Kidney (tissue), 13 donors: ENCODE measurements at regions not wholly inside any gene's neighbourhood (a gene's known extent, or its start where the extent isn't known, plus 50 kb on each side); places are given as distances from the start of the nearest gene placed in this dataset.

Experiments
- DNase-seq, 5 donors: peaks; one replicate each; pipeline ENCODE4 v3.0.0-alpha.2; 2013 to 2020
- FAIRE-seq: peaks from 2 replicates; lab custom pipeline; 2012; peaks lifted over from hg19 to GRCh38; lab: Jason Lieb, UNC
- H3K27ac ChIP-seq, 2 donors: one replicate each; pipeline ENCODE4 v1.7.0; 2013; ENCODE audit warnings: low read depth in 2 of 2, low read length in 2 of 2, inconsistent platforms in 1 of 2
- H3K27me3 ChIP-seq: one replicate; pipeline ENCODE4 v1.7.1; 2013; ENCODE audit warnings: low read length, inconsistent platforms; ENCODE audit not compliant: control insufficient read depth, insufficient read depth
- H3K36me3 ChIP-seq, 3 donors: one replicate each; pipeline versions ENCODE4 v1.7.0 to v1.7.1; 2013; ENCODE audit warnings: low read length in 3 of 3, control low read depth in 1 of 3, inconsistent platforms in 1 of 3; ENCODE audit not compliant: insufficient read depth in 3 of 3, control insufficient read depth in 2 of 3
- H3K4me1 ChIP-seq, 3 donors: one replicate each; pipeline versions ENCODE4 v1.7.0 to v1.7.1; 2013; ENCODE audit warnings: low read length in 3 of 3, inconsistent platforms in 1 of 3, low read depth in 1 of 3; ENCODE audit not compliant: control insufficient read depth in 2 of 3, insufficient read depth in 2 of 3
- H3K4me3 ChIP-seq, 3 donors: one replicate each; pipeline versions ENCODE4 v1.7.0 to v1.8.1; 2013; ENCODE audit warnings: low read length in 3 of 3, control low read depth in 1 of 3, inconsistent platforms in 1 of 3
- H3K9ac ChIP-seq, 3 donors: one replicate each; pipeline versions ENCODE4 v1.7.0 to v1.7.1; 2013; ENCODE audit warnings: low read length in 3 of 3, control low read depth in 1 of 3, inconsistent platforms in 1 of 3
- H3K9me3 ChIP-seq, 3 donors: one replicate each; pipeline versions ENCODE4 v1.7.0 to v1.7.1; 2013; ENCODE audit warnings: low read length in 3 of 3, control low read depth in 1 of 3, inconsistent platforms in 1 of 3; ENCODE audit not compliant: control insufficient read depth in 2 of 3, insufficient read depth in 1 of 3
- intact Hi-C: fragments of 100-400 bp; cut with DNase I; formaldehyde crosslinking; loops from one replicate; pipeline ENCODE4 v1.11.1; 2022
- TF ChIP-seq, protein P1 (sequence below): IDR thresholded peaks from 3 replicates; pipeline ENCODE4 v1.5.1; 2012; ENCODE audit warnings: mild to moderate bottlenecking, moderate library complexity, borderline replicate concordance; ENCODE audit not compliant: insufficient read depth; ENCODE audit errors: extremely low read depth
- donor health status: control.
- donor health status: control.
- donor health status: control.
- donor health status: control.
- donor health status: control.
- donor health status: DM: yes; HTN: yes; CAD: no.
- donor health status: Normal renal cell carcinoma (clear cell type).

DNA sequence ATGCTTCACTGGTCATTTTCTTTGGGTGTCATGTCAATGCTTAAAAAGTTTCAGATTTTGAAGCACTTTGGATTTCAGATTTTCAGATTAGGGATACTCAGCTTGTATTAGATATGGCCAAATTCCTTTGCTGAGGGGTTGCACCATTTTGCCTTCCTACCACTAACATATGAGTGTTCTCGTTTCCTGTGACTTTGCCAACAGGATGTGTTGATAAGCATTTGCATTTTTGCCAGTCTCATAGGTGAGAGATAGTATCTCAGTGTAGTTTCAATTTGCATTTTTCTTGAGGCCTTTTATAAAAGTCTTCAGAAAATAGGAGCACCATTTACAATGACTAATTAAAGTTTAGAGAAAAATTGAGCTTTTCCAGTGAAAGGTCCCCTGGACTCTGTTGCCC lies 71.6 kb upstream of the CLCN4 start:
- H3K4me1 ChIP-seq: no peaks in the 10 kb centered on the region

DNA sequence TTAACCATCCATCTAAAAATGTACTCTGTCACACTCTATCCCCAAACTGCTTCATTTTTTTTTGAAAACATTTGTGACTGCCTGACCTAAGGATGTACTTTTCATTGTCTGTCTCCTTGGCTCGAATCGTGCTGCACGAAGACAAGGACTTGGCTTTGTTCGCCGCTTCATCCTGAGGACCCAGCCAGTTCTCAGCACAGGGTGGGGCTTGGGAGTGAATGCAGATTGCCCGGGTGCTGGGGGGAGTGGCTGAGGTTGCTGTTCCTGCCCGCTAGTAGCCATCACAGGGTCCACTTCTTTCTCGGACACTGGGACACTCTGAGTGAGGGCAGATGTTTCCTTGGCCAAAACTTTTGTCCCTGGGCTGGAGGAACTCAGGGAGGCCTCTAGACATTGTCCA lies 70.1 kb upstream of the CLCN4 start:
- TF ChIP-seq, protein P1, sequence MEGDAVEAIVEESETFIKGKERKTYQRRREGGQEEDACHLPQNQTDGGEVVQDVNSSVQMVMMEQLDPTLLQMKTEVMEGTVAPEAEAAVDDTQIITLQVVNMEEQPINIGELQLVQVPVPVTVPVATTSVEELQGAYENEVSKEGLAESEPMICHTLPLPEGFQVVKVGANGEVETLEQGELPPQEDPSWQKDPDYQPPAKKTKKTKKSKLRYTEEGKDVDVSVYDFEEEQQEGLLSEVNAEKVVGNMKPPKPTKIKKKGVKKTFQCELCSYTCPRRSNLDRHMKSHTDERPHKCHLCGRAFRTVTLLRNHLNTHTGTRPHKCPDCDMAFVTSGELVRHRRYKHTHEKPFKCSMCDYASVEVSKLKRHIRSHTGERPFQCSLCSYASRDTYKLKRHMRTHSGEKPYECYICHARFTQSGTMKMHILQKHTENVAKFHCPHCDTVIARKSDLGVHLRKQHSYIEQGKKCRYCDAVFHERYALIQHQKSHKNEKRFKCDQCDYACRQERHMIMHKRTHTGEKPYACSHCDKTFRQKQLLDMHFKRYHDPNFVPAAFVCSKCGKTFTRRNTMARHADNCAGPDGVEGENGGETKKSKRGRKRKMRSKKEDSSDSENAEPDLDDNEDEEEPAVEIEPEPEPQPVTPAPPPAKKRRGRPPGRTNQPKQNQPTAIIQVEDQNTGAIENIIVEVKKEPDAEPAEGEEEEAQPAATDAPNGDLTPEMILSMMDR: no peak
- intact Hi-C loops: no loop called here
- Histone ChIP-seq H3K36me3 (peaks cover 0 to 2% (median 0%) of the 10 kb centered on the region in 3 donors), H3K9me3 (no peaks in the 10 kb centered on the region), H3K9ac (no peak overlapping the region), H3K4me1 (no peaks in the 10 kb centered on the region), H3K4me3 (no peak overlapping the region), H3K27me3 (no peaks in the 10 kb centered on the region), H3K27ac (no peak overlapping the region)
- no peak for FAIRE-seq
- no peak for DNase-seq

More for the DNA sequence above, 71.6 kb upstream of the CLCN4 start:
- Histone ChIP-seq H3K27ac (no peak overlapping the region), H3K27me3 (no peaks in the 10 kb centered on the region), H3K9me3 (no peaks in the 10 kb centered on the region), H3K4me3 (no peak overlapping the region), H3K9ac (no peak overlapping the region), H3K36me3 (peaks cover 0 to 7% (median 0%) of the 10 kb centered on the region in 3 donors)
- intact Hi-C loops: no loop called here
- DNase-seq: no peak
- FAIRE-seq: no peak
- TF ChIP-seq, protein P1: no peak

DNA sequence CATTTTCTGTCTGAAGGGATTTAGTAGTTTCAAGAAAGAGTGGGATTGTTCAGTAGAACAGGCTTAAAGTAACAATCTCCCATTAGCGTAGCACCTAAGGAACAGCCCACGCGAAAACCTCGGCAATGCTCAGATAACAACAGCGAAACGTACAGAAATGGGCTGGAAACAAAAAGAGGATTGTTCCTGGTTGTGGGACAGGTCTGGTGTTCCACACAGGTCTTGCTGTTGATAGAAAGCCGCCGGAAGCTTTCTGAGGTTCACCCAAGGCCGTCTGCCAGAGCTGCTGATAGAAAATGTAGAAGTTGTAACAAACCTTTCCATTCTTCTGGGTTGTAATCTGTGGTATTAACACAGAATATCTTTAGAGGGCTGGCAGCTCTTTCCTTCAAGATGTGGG lies 69.4 kb upstream of the CLCN4 start:
- Histone ChIP-seq H3K27ac (no peak overlapping the region), H3K4me1 (no peaks in the 10 kb centered on the region), H3K4me3 (no peak overlapping the region), H3K36me3 (peaks cover 0 to 2% (median 0%) of the 10 kb centered on the region in 3 donors), H3K9ac (no peak overlapping the region), H3K9me3 (no peaks in the 10 kb centered on the region), H3K27me3 (no peaks in the 10 kb centered on the region)
- FAIRE-seq (no peak), DNase-seq (no peak)
- intact Hi-C loops: no loop called here
- TF ChIP-seq, protein P1: no peak

DNA sequence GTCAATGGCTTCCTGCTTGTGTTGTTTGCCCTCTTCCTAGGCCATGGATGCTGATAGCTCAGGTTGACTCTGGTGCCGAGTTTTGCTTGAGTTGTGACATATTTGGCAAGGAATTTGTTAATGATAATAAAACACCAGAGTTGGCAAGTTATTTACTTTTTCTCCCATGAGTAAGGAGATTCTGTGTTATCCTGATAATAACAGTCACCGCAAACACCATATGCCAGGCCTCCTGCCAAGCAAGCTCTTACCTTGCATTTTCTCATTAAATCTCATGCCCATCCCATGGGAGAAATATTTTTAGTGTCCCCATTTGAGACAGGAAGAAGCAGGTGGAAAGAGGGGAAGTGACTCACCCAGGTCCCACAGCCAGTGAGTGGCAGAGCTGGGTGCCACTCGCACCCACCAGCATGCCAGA lies 67.4 kb upstream of the CLCN4 start:
- Histone ChIP-seq H3K36me3 (peaks cover 0 to 6% (median 2%) of the 10 kb centered on the region in 3 donors), H3K9me3 (no peaks in the 10 kb centered on the region), H3K9ac (no peak overlapping the region), H3K27ac (no peak overlapping the region), H3K27me3 (no peaks in the 10 kb centered on the region), H3K4me1 (no peaks in the 10 kb centered on the region), H3K4me3 (no peak overlapping the region)
- TF ChIP-seq, protein P1: no peak
- FAIRE-seq (no peak), DNase-seq (no peak)
- intact Hi-C loops: no loop called here
